HepG2 (cell line): ENCODE measurements at regions not wholly inside any gene's neighbourhood (a gene's known extent, or its start where the extent isn't known, plus 50 kb on each side); places are given as distances from the start of the nearest gene placed in this dataset.
"Not testable (repeated sequence)": the region's sequence is repeated elsewhere in the genome, so short reads cannot be mapped to it uniquely, and the experiment has no call there.

Experiments
- ATAC-seq: fragments of 200-7000 bp; cut with Tn5 transposase; 3 replicates; pipeline ENCODE4 v1.9.1; 2020; ENCODE audit warnings: mild to moderate bottlenecking, moderate library complexity
- BruUV-seq: library from RNA; stranded (reverse); fragments of 400-500 nt; replicated peaks from 2 replicates; lab custom pipeline; 2021; lab: Mats Ljungman, UMichigan
- CTCF ChIA-PET: fragments of 300-600 bp; formaldehyde crosslinking; extraction: SDS; loops from one replicate; lab custom pipeline; 2021; ENCODE audit warnings: low total read pairs, inconsistent platforms, low intra/inter-chr PET ratio; lab: Yijun Ruan, JAX
- POLR2A ChIA-PET: fragments of 350-600 bp; sonication (Branson Sonifier 250); formaldehyde crosslinking; loops from one replicate; lab custom pipeline; 2020; ENCODE audit warnings: antibody characterized with exemption, inconsistent platforms; lab: Yijun Ruan, JAX
- DNase-seq: peaks from one replicate; pipeline ENCODE4 v3.0.0-alpha.2; 2015; ENCODE audit warnings: low spot score
- FAIRE-seq: peaks from 3 replicates; lab custom pipeline; 2011; peaks lifted over from hg19 to GRCh38; lab: Jason Lieb, UNC
- H2AFZ ChIP-seq: one replicate; pipeline ENCODE4 v1.6.1; 2011; ENCODE audit warnings: low read length, inconsistent platforms
- H3K27ac ChIP-seq: fragments of 300-600 bp; 3 replicates; pipeline ENCODE4 v1.8.0; 2011; ENCODE audit warnings: mixed run types, mild to moderate bottlenecking, mixed read lengths, low read length, inconsistent platforms; ENCODE audit not compliant: insufficient read depth; ENCODE audit errors: extremely low read length
- H3K27me3 ChIP-seq, 2 experiments: fragments of 200-600 bp in 1 of 2; 2 replicates in 1 of 2; 3 replicates in 1 of 2; pipeline versions ENCODE4 v1.6.0 to v1.8.0; 2011; ENCODE audit warnings: low read length in 2 of 2, mild to moderate bottlenecking in 2 of 2, moderate library complexity in 2 of 2, inconsistent platforms in 1 of 2; ENCODE audit not compliant: insufficient read depth in 2 of 2, control insufficient read depth in 1 of 2
- H3K36me3 ChIP-seq, 2 experiments: fragments of 200-600 bp in 1 of 2; replicated peaks in 1 of 2; 2 replicates in 1 of 2; 3 replicates in 1 of 2; pipeline versions ENCODE4 v1.5.1 to v1.8.0; 2011; ENCODE audit warnings: low read length in 2 of 2, inconsistent platforms in 1 of 2; ENCODE audit not compliant: insufficient read depth in 2 of 2, control insufficient read depth in 1 of 2
- H3K4me1 ChIP-seq: 2 replicates; pipeline ENCODE4 v1.5.1; 2012; ENCODE audit warnings: low read length, inconsistent platforms; ENCODE audit not compliant: insufficient read depth
- H3K4me2 ChIP-seq: 2 replicates; pipeline ENCODE4 v1.6.0; 2011; ENCODE audit warnings: low read depth, low read length, inconsistent platforms
- H3K4me3 ChIP-seq, 3 experiments: fragments of 200-600 bp in 1 of 3; sonication (generic), shearing (Covaris generic) in 1 of 3; replicated peaks in 1 of 3; 2 replicates each; pipeline ENCODE4 v1.5.1; 2011 to 2016; ENCODE audit warnings: low read length in 3 of 3, inconsistent platforms in 2 of 3, low read depth in 2 of 3, mild to moderate bottlenecking in 2 of 3, control low read depth in 1 of 3, mixed read lengths in 1 of 3; ENCODE audit not compliant: insufficient read depth in 1 of 3
- H3K79me2 ChIP-seq: one replicate; pipeline ENCODE4 v1.6.1; 2011; ENCODE audit warnings: low read length, inconsistent platforms; ENCODE audit not compliant: insufficient read depth
- H3K9ac ChIP-seq: 2 replicates; pipeline ENCODE4 v1.6.0; 2011; ENCODE audit warnings: mild to moderate bottlenecking, low read depth, low read length, inconsistent platforms; ENCODE audit not compliant: insufficient read depth
- H3K9me3 ChIP-seq: 2 replicates; pipeline ENCODE4 v1.5.1; 2012; ENCODE audit warnings: mild to moderate bottlenecking, low read length
- H4K20me1 ChIP-seq: 2 replicates; pipeline ENCODE4 v1.6.0; 2011; ENCODE audit warnings: inconsistent platforms, mild to moderate bottlenecking, low read length, moderate library complexity; ENCODE audit not compliant: insufficient read depth
- HOXA9 ChIP-seq: sonication (generic); formaldehyde crosslinking; IDR thresholded peaks from 2 replicates; pipeline ENCODE4 v1.8.1; 2022; ENCODE audit warnings: missing genetic modification reagents, mild to moderate bottlenecking, moderate library complexity, borderline replicate concordance
- JUNB ChIP-seq: sonication (generic); formaldehyde crosslinking; IDR thresholded peaks from 2 replicates; pipeline ENCODE4 v1.8.0; 2022; ENCODE audit warnings: missing genetic modification reagents, mild to moderate bottlenecking, borderline replicate concordance
- POLR2AphosphoS5 ChIP-seq: IDR thresholded peaks from 2 replicates; pipeline ENCODE4 v1.6.1; 2012; ENCODE audit warnings: low read depth, low read length
- ZNF674 ChIP-seq: sonication (generic); formaldehyde crosslinking; IDR thresholded peaks from 2 replicates; pipeline ENCODE4 v1.5.0; 2020; ENCODE audit warnings: low read depth, mild to moderate bottlenecking, missing genetic modification reagents
- WGBS: methylation state at CpG from one replicate; pipeline ENCODE4 v1.1.6; 2017; ENCODE audit warnings: low lambda C conversion rate; 5-methylcytosine and 5-hydroxymethylcytosine counted together
- in situ Hi-C: cut with HindIII; loops from 2 replicates; pipeline ENCODE4 v1.10.0; 2017; ENCODE audit warnings: low pct_unique_long_range_greater_than_20kb; ENCODE audit not compliant: extremely low pct_ligation_motif_present
- intact Hi-C: fragments of 100-400 bp; cut with micrococcal nuclease; formaldehyde crosslinking; loops from one replicate; pipeline ENCODE4 v1.10.0; 2022; ENCODE audit not compliant: unreplicated experiment
- TF ChIP-seq, protein P1 (sequence below): sonication (generic); formaldehyde crosslinking; IDR thresholded peaks from 2 replicates; pipeline ENCODE4 v1.4.0; 2020; ENCODE audit warnings: missing genetic modification reagents

DNA sequence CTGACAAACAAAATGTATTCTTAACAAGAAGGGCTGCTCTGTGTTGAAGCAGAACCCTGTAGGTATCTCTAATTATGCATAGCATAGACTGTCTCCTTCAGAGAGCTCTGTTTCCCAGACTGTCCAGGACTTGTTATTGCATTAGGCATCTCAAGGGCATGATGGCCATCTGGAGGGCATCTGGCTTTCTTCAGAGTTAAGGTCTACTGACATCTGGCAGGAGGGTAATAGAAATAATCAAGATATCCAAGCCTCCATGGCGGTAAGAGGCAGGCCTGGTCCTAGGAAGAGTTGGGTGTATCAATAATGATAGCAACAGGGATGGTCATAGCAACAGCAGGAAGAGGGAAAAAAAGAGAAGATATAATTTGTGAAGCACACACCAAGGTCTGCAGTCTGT is 161.2 kb downstream of the TTC8 start (continued):
- TF ChIP-seq POLR2AphosphoS5 (no peak), JUNB (CRISPR knock-in tag) (no peak), HOXA9 (CRISPR knock-in tag) (no peak)
- TF ChIP-seq, protein P1, sequence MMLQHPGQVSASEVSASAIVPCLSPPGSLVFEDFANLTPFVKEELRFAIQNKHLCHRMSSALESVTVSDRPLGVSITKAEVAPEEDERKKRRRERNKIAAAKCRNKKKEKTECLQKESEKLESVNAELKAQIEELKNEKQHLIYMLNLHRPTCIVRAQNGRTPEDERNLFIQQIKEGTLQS: no peak

DNA sequence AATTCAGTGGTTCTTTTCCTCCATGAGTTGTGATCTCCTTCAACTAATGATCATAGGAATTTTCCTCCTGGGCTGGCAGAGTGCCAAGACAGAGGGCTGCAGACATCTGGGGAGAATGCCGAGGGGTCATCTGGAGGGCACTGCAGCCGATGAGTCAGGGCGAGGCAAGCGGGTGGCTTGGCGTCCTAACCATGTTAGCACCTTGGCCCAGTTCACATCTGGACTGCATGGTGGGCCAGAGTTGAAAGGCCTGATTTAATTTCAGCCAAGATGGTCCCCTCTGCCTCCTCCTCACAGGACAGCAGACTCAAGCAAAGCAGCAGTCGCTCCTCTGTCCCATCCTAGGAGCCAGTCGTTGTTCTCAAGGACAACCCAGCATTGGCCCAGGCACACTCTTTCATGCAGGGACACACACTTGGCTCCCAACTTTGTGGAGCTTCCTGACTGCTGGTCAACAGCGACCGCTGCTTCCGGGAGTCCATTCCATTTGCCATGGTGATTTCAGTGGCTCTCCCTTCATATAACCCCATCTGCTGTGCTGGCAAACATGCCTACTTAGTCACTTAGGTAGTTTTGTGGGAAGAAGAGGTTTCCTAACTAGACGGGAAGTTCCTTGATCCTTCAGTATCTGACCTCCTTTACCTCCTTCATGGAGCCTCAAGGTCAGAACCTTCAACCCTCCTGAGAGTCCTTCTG is 161.8 kb downstream of the TTC8 start:
- 40% methylated on average over 5 of the region's 11 CpGs for WGBS
- H3K4me2 ChIP-seq: no peak overlapping the region
- DNase-seq (no peak), ATAC-seq (no peak), FAIRE-seq (no peak)
- H3K9ac ChIP-seq: no peak overlapping the region
- BruUV-seq: no TSS peak
- no peak overlapping the region for H2AFZ ChIP-seq
- H3K27ac ChIP-seq: no peak overlapping the region
- H3K4me3 ChIP-seq: no peak overlapping the region
- ChIA-PET POLR2A (no interaction called here), CTCF (no interaction called here)
- intact Hi-C loops (no loop called here), in situ Hi-C loops (no loop called here)
- H3K36me3 ChIP-seq: no peaks in the 10 kb centered on the region
- H3K27me3 ChIP-seq: no peaks in the 10 kb centered on the region; a peak in 2 of 5 replicates
- peaks cover 9% of the 10 kb centered on the region; the same call in 1 of the 2 replicates for H3K9me3 ChIP-seq
- H4K20me1 ChIP-seq: no peaks in the 10 kb centered on the region
- H3K4me1 ChIP-seq: no peaks in the 10 kb centered on the region
- H3K79me2 ChIP-seq: no peaks in the 10 kb centered on the region
- TF ChIP-seq ZNF674 (CRISPR knock-in tag): no peak

DNA sequence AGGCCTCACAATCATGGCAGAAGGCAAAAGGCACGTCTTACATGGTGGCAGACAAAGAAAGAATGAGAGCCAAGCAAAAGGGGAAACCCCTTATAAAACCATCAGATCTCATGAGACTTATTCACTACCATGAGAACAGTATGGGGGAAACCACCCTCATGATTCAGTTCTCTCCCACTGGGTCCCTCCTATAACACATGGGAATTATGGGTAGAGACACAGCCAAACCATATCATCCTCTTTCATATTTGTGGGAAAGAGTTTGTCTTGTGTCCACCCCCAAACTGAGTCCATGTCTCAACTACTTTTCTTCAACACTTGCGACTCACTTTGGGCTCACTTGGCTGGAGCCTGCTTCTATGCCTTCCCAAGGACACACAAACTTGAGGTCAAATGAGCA is 162.5 kb downstream of the TTC8 start:
- intact Hi-C loops, H3K79me2 ChIP-seq, H3K9ac ChIP-seq, in situ Hi-C loops, H3K9me3 ChIP-seq, H3K27me3 ChIP-seq, H4K20me1 ChIP-seq, DNase-seq, H3K4me2 ChIP-seq, FAIRE-seq, H2AFZ ChIP-seq, H3K4me3 ChIP-seq, H3K27ac ChIP-seq, POLR2A ChIA-PET, ATAC-seq, BruUV-seq, H3K4me1 ChIP-seq, H3K36me3 ChIP-seq, CTCF ChIA-PET: not testable (repeated sequence)
- WGBS: 2% methylated on average over 2 of the region's 2 CpGs
